COR-L47 (cell line): ENCODE measurements at regions not wholly inside any gene's neighbourhood (a gene's known extent, or its start where the extent isn't known, plus 50 kb on each side); places are given as distances from the start of the nearest gene placed in this dataset.

ENCODE experiments used
- DNase-seq: peaks from one replicate; lab custom pipeline; 2025; lab: John Stamatoyannopoulos, UW

GRCh38 chr14:86902176-86902950 lies 1090.6 kb downstream of the GALC start:
- DNase-seq: no peak

GRCh38 chr14:86897704-86898513 lies 1095.1 kb downstream of the GALC start:
- no peak for DNase-seq

GRCh38 chr14:86897224-86897623 lies 1095.8 kb downstream of the GALC start:
- no peak for DNase-seq

- DNase-seq: no peak
These were observed 1096.3 kb downstream of the GALC start for GRCh38 chr14:86896701-86897100.

GRCh38 chr14:86892152-86892956 lies 1100.6 kb downstream of the GALC start:
- no peak for DNase-seq

GRCh38 chr14:86885280-86885679 lies 1107.7 kb downstream of the GALC start:
- DNase-seq: no peak

GRCh38 chr14:86884498-86884897 lies 1108.5 kb downstream of the GALC start:
- DNase-seq: no peak

- no peak for DNase-seq
These were observed 1110.2 kb downstream of the GALC start for GRCh38 chr14:86882818-86883217.

GRCh38 chr14:86865934-86866333 lies 1127.0 kb downstream of the GALC start:
- no peak for DNase-seq

GRCh38 chr14:86858591-86858990 lies 1134.4 kb downstream of the GALC start:
- DNase-seq: no peak

- DNase-seq: no peak
These were observed 1135.0 kb downstream of the GALC start for GRCh38 chr14:86858031-86858430.

- DNase-seq: no peak
These were observed 1140.5 kb downstream of the GALC start for GRCh38 chr14:86852530-86852929.

- no peak for DNase-seq
These were observed 1145.8 kb downstream of the GALC start for GRCh38 chr14:86847140-86847539.

GRCh38 chr14:86838363-86838762 lies 1154.6 kb downstream of the GALC start:
- DNase-seq: no peak

GRCh38 chr14:86826661-86827060 lies 1166.3 kb downstream of the GALC start:
- DNase-seq: no peak

GRCh38 chr14:86824167-86824566 lies 1168.8 kb downstream of the GALC start:
- DNase-seq: no peak

GRCh38 chr14:86823581-86823980 lies 1169.4 kb downstream of the GALC start:
- no peak for DNase-seq

- DNase-seq: no peak
These were observed 1177.6 kb downstream of the GALC start for GRCh38 chr14:86815341-86815740.

- DNase-seq: no peak
These were observed 1190.3 kb downstream of the GALC start for GRCh38 chr14:86802726-86803125.

- no peak for DNase-seq
These were observed 1193.7 kb downstream of the GALC start for GRCh38 chr14:86799244-86799647.

- DNase-seq: no peak
These were observed 1194.7 kb downstream of the GALC start for GRCh38 chr14:86798330-86798729.

- no peak for DNase-seq
These were observed 1196.0 kb downstream of the GALC start for GRCh38 chr14:86797075-86797351.
